SU-DHL-6 (cell line): ENCODE measurements at regions not wholly inside any gene's neighbourhood (a gene's known extent, or its start where the extent isn't known, plus 50 kb on each side); places are given as distances from the start of the nearest gene placed in this dataset.

Experiments
- H2AFZ ChIP-seq: fragments of 200-600 bp; sonication (generic); 2 replicates; pipeline ENCODE4 v1.6.1; 2014; ENCODE audit warnings: low read depth, mild to moderate bottlenecking, moderate library complexity, mixed read lengths, antibody characterized with exemption, low read length; ENCODE audit not compliant: severe bottlenecking
- H3F3A ChIP-seq: fragments of 200-600 bp; shearing (Covaris generic); 2 replicates; pipeline ENCODE4 v1.6.0; 2016; ENCODE audit warnings: antibody characterized with exemption, mild to moderate bottlenecking; ENCODE audit not compliant: insufficient read depth
- H3K27ac ChIP-seq: fragments of 200-600 bp; sonication (generic); 2 replicates; pipeline ENCODE4 v1.5.1; 2016; ENCODE audit warnings: low read depth, mild to moderate bottlenecking, low read length, moderate library complexity, mixed read lengths
- H3K27me3 ChIP-seq: fragments of 200-600 bp; sonication (generic), shearing (Covaris generic); 2 replicates; pipeline ENCODE4 v1.6.0; 2014; ENCODE audit warnings: mild to moderate bottlenecking, low read length
- H3K36me3 ChIP-seq: fragments of 200-600 bp; sonication (generic); 2 replicates; pipeline ENCODE4 v1.6.1; 2014; ENCODE audit warnings: mild to moderate bottlenecking, low read length, mixed read lengths
- H3K4me2 ChIP-seq: fragments of 300-600, 200-600 bp; shearing (Covaris generic), sonication (generic); 2 replicates; pipeline ENCODE4 v1.6.0; 2014; ENCODE audit warnings: low read length, low read depth, mild to moderate bottlenecking; ENCODE audit not compliant: poor library complexity, severe bottlenecking
- H3K4me3 ChIP-seq: fragments of 200-600 bp; sonication (generic); 2 replicates; pipeline ENCODE4 v1.5.1; 2014; ENCODE audit warnings: antibody characterized with exemption, low read length, mild to moderate bottlenecking, mixed read lengths; ENCODE audit not compliant: insufficient read depth, poor library complexity, severe bottlenecking
- H3K79me2 ChIP-seq: fragments of 200-600 bp; sonication (generic); 2 replicates; pipeline ENCODE4 v1.6.1; 2014; ENCODE audit warnings: mild to moderate bottlenecking, low read length, moderate library complexity; ENCODE audit not compliant: insufficient read depth
- H3K9ac ChIP-seq: fragments of 200-600 bp; sonication (generic); 2 replicates; pipeline ENCODE4 v1.7.0; 2014; ENCODE audit warnings: mild to moderate bottlenecking, low read length
- H3K9me2 ChIP-seq: fragments of 200-600 bp; sonication (generic); replicated peaks from 2 replicates; pipeline ENCODE4 v1.6.1; 2014; ENCODE audit warnings: low read length; ENCODE audit not compliant: insufficient read depth
- H3K9me3 ChIP-seq: fragments of 200-600 bp; sonication (generic); 2 replicates; pipeline ENCODE4 v1.6.1; 2014; ENCODE audit warnings: low read length, mixed read lengths; ENCODE audit not compliant: insufficient read depth
- H4K20me1 ChIP-seq: fragments of 200-600 bp; sonication (generic); 2 replicates; pipeline ENCODE4 v1.6.1; 2014; ENCODE audit warnings: low read depth, mild to moderate bottlenecking, antibody characterized with exemption, low read length, moderate library complexity, mixed read lengths
- CTCF ChIP-seq: fragments of 200-600 bp; sonication (generic); IDR thresholded peaks from one replicate; pipeline ENCODE4 v1.5.1; 2017; ENCODE audit warnings: antibody characterized with exemption, mild to moderate bottlenecking, low read length, moderate library complexity; ENCODE audit not compliant: insufficient read depth, poor library complexity, severe bottlenecking
- EZH2phosphoT487 ChIP-seq: fragments of 200-600 bp; sonication (generic), shearing (Covaris generic); conservative IDR thresholded peaks from 2 replicates; pipeline ENCODE4 v1.6.1; 2018; ENCODE audit warnings: mild to moderate bottlenecking, antibody characterized with exemption, low read length, moderate library complexity, mixed read lengths

- TF ChIP-seq CTCF: no peak
- no peak for TF ChIP-seq EZH2phosphoT487
- H4K20me1 ChIP-seq: no peaks in the 10 kb centered on the region
- H3K79me2 ChIP-seq: no peaks in the 10 kb centered on the region
- H3K4me2 ChIP-seq: no peak overlapping the region
- no peak overlapping the region for H2AFZ ChIP-seq
- no peaks in the 10 kb centered on the region for H3K9me2 ChIP-seq
- H3K9me3 ChIP-seq: no peaks in the 10 kb centered on the region
- no peaks in the 10 kb centered on the region for H3K27me3 ChIP-seq
- no peak overlapping the region for H3K4me3 ChIP-seq
- no peaks in the 10 kb centered on the region for H3K36me3 ChIP-seq
- no peak overlapping the region for H3K9ac ChIP-seq
- H3K27ac ChIP-seq: no peak overlapping the region
- H3F3A ChIP-seq: no peaks in the 10 kb centered on the region
Measured at GRCh38 chr2:43033016-43033270, 193.5 kb downstream of the ZFP36L2 start.

- Histone ChIP-seq H3K9me3 (no peaks in the 10 kb centered on the region), H4K20me1 (no peaks in the 10 kb centered on the region), H3K9ac (no peak overlapping the region), H2AFZ (no peak overlapping the region), H3K9me2 (no peaks in the 10 kb centered on the region), H3K27ac (no peak overlapping the region), H3K27me3 (no peaks in the 10 kb centered on the region), H3F3A (no peaks in the 10 kb centered on the region), H3K36me3 (no peaks in the 10 kb centered on the region), H3K79me2 (no peaks in the 10 kb centered on the region), H3K4me3 (no peak overlapping the region), H3K4me2 (no peak overlapping the region)
- TF ChIP-seq CTCF (no peak), EZH2phosphoT487 (no peak)
Measured at GRCh38 chr2:43032213-43033015, 194.0 kb downstream of the ZFP36L2 start.

- H3K4me3 ChIP-seq: no peak overlapping the region
- no peak overlapping the region for H3K4me2 ChIP-seq
- no peak overlapping the region for H2AFZ ChIP-seq
- H3K27ac ChIP-seq: no peak overlapping the region
- no peaks in the 10 kb centered on the region for H3K27me3 ChIP-seq
- no peaks in the 10 kb centered on the region for H3K9me2 ChIP-seq
- no peaks in the 10 kb centered on the region for H3K9me3 ChIP-seq
- no peak for TF ChIP-seq EZH2phosphoT487
- TF ChIP-seq CTCF: no peak
- no peaks in the 10 kb centered on the region for H3F3A ChIP-seq
- no peak overlapping the region for H3K9ac ChIP-seq
- no peaks in the 10 kb centered on the region for H3K36me3 ChIP-seq
- no peaks in the 10 kb centered on the region for H3K79me2 ChIP-seq
- H4K20me1 ChIP-seq: no peaks in the 10 kb centered on the region
Measured at GRCh38 chr2:43031471-43032212, 194.8 kb downstream of the ZFP36L2 start.
